SK-N-SH (cell line): ENCODE measurements at regions not wholly inside any gene's neighbourhood (a gene's known extent, or its start where the extent isn't known, plus 50 kb on each side); places are given as distances from the start of the nearest gene placed in this dataset.

ENCODE experiments used
- CTCF ChIA-PET: fragments of 300-600, 350-600 bp; formaldehyde crosslinking; extraction: SDS; loops from one replicate; lab custom pipeline; 2021; lab: Yijun Ruan, JAX
- POLR2A ChIA-PET: fragments of 350-600 bp; sonication (Branson Sonifier 250); formaldehyde crosslinking; extraction: SDS; loops from one replicate; lab custom pipeline; 2020; ENCODE audit warnings: antibody characterized with exemption, inconsistent platforms; lab: Yijun Ruan, JAX
- DNase-seq: peaks from one replicate; pipeline ENCODE4 v3.0.0; 2012
- H2AFZ ChIP-seq: fragments of 200-600 bp; sonication (generic); 2 replicates; pipeline ENCODE4 v1.8.1; 2016; ENCODE audit warnings: antibody characterized with exemption, mild to moderate bottlenecking, low read depth
- H3F3A ChIP-seq: fragments of 200-600 bp; sonication (generic); replicated peaks from 2 replicates; pipeline ENCODE3; 2016; ENCODE audit warnings: antibody characterized with exemption, mild to moderate bottlenecking; ENCODE audit not compliant: insufficient read depth
- H3K27ac ChIP-seq, 2 experiments: fragments of 200-500 bp in 1 of 2; fragments of 200-600 bp in 1 of 2; sonication (Bioruptor generic) in 1 of 2; sonication (generic), shearing (Covaris generic) in 1 of 2; 2 replicates each; pipeline versions ENCODE4 v1.5.1 to v1.6.1; 2014 to 2016; ENCODE audit warnings: low read depth in 2 of 2, inconsistent platforms in 1 of 2, low read length in 1 of 2, mild to moderate bottlenecking in 1 of 2, mixed read lengths in 1 of 2
- H3K27me3 ChIP-seq: fragments of 200-600 bp; sonication (generic), shearing (Covaris generic); 2 replicates; pipeline ENCODE4 v1.6.1; 2016; ENCODE audit warnings: mixed run types; ENCODE audit not compliant: insufficient read depth
- H3K36me3 ChIP-seq, 2 experiments: fragments of 200-500 bp in 1 of 2; fragments of 200-600 bp in 1 of 2; sonication (Bioruptor generic) in 1 of 2; sonication (generic) in 1 of 2; replicated peaks in 1 of 2; 2 replicates each; pipeline versions ENCODE3 to v1.5.1; 2014 to 2016; ENCODE audit warnings: low read length in 1 of 2, mild to moderate bottlenecking in 1 of 2; ENCODE audit not compliant: insufficient read depth in 2 of 2, control insufficient read depth in 1 of 2
- H3K4me1 ChIP-seq, 2 experiments: fragments of 200-500 bp in 1 of 2; fragments of 200-600 bp in 1 of 2; sonication (Bioruptor generic) in 1 of 2; sonication (generic), shearing (Covaris generic) in 1 of 2; 2 replicates each; pipeline versions ENCODE4 v1.5.1 to v1.6.1; 2014 to 2016; ENCODE audit warnings: low read depth in 1 of 2, low read length in 1 of 2, mixed run types in 1 of 2; ENCODE audit not compliant: insufficient read depth in 2 of 2, control insufficient read depth in 1 of 2
- H3K4me2 ChIP-seq: fragments of 200-600 bp; sonication (generic), shearing (Covaris generic); 2 replicates; pipeline ENCODE4 v1.6.1; 2017; ENCODE audit warnings: mixed run types
- H3K4me3 ChIP-seq, 2 experiments: fragments of 200-500 bp in 1 of 2; fragments of 200-600 bp in 1 of 2; sonication (Bioruptor generic) in 1 of 2; sonication (generic), shearing (Covaris generic) in 1 of 2; 2 replicates each; pipeline versions ENCODE4 v1.5.1 to v1.8.1; 2014 to 2016; ENCODE audit warnings: low read depth in 2 of 2, inconsistent platforms in 1 of 2, low read length in 1 of 2, mild to moderate bottlenecking in 1 of 2, mixed read lengths in 1 of 2, moderate library complexity in 1 of 2
- H3K79me2 ChIP-seq: fragments of 200-600 bp; sonication (generic); 2 replicates; pipeline ENCODE4 v1.8.1; 2017; ENCODE audit warnings: mild to moderate bottlenecking; ENCODE audit not compliant: insufficient read depth
- H3K9ac ChIP-seq: fragments of 200-600 bp; sonication (generic); 2 replicates; pipeline ENCODE4 v1.6.1; 2017; ENCODE audit warnings: mixed run types
- H3K9me2 ChIP-seq: fragments of 200-600 bp; sonication (generic); 2 replicates; pipeline ENCODE4 v1.6.1; 2017; ENCODE audit warnings: mixed run types
- H3K9me3 ChIP-seq: fragments of 200-600 bp; sonication (generic); 2 replicates; pipeline ENCODE4 v1.6.1; 2017; ENCODE audit warnings: mixed run types, mild to moderate bottlenecking, moderate library complexity
- H4K20me1 ChIP-seq: fragments of 200-600 bp; sonication (generic); 2 replicates; pipeline ENCODE4 v1.6.1; 2017; ENCODE audit warnings: mild to moderate bottlenecking, mixed run types; ENCODE audit not compliant: insufficient read depth
- ELF1 ChIP-seq: IDR thresholded peaks from 2 replicates; pipeline ENCODE4 v1.4.0; 2012
- EP300 ChIP-seq, 2 experiments: IDR thresholded peaks; 2 replicates each; pipeline versions ENCODE4 v1.4.0 to v1.6.1; 2012; ENCODE audit warnings: borderline replicate concordance in 1 of 2, low read depth in 1 of 2, low read length in 1 of 2
- FOSL2 ChIP-seq: IDR thresholded peaks from 2 replicates; pipeline ENCODE4 v1.4.0; 2012; ENCODE audit warnings: low read depth, mild to moderate bottlenecking, moderate library complexity, borderline replicate concordance
- FOXJ3 ChIP-seq: sonication (generic); formaldehyde crosslinking; IDR thresholded peaks from 2 replicates; pipeline ENCODE4 v1.5.1; 2020; ENCODE audit warnings: mild to moderate bottlenecking, missing genetic modification reagents
- FOXM1 ChIP-seq: IDR thresholded peaks from 2 replicates; pipeline ENCODE4 v1.4.0; 2012; ENCODE audit warnings: low read depth, mild to moderate bottlenecking
- GABPA ChIP-seq: IDR thresholded peaks from 2 replicates; pipeline ENCODE4 v1.4.0; 2012; ENCODE audit warnings: low read depth, mild to moderate bottlenecking
- GATA2 ChIP-seq: sonication (generic); formaldehyde crosslinking; IDR thresholded peaks from 2 replicates; pipeline ENCODE4 v1.5.0; 2020; ENCODE audit warnings: mild to moderate bottlenecking, missing genetic modification reagents
- JUND ChIP-seq: IDR thresholded peaks from 2 replicates; pipeline ENCODE4 v1.4.0; 2012
- MAX ChIP-seq: IDR thresholded peaks from 2 replicates; pipeline ENCODE4 v1.4.0; 2012; ENCODE audit warnings: low read depth
- MEF2A ChIP-seq: IDR thresholded peaks from 2 replicates; pipeline ENCODE4 v1.4.0; 2012; ENCODE audit warnings: low read depth, borderline replicate concordance
- MXI1 ChIP-seq: IDR thresholded peaks from 2 replicates; pipeline ENCODE4 v1.6.1; 2012; ENCODE audit warnings: mild to moderate bottlenecking, low read depth, low read length, improper control_type of control experiment
- NFIC ChIP-seq: IDR thresholded peaks from 2 replicates; pipeline ENCODE4 v1.4.0; 2012; ENCODE audit warnings: borderline replicate concordance
- POLR2AphosphoS5 ChIP-seq: IDR thresholded peaks from 2 replicates; pipeline ENCODE4 v1.6.1; 2012; ENCODE audit warnings: low read depth, low read length
- RAD21 ChIP-seq: IDR thresholded peaks from 2 replicates; pipeline ENCODE4 v1.6.1; 2012; ENCODE audit warnings: mild to moderate bottlenecking, low read length
- RFX5 ChIP-seq: IDR thresholded peaks from 2 replicates; pipeline ENCODE4 v1.6.1; 2012; ENCODE audit warnings: mild to moderate bottlenecking, improper control_type of control experiment, low read length
- SIN3A ChIP-seq: IDR thresholded peaks from 2 replicates; pipeline ENCODE4 v1.6.1; 2012; ENCODE audit warnings: low read depth, mild to moderate bottlenecking, low read length, moderate library complexity, borderline replicate concordance
- TAF1 ChIP-seq: IDR thresholded peaks from 2 replicates; pipeline ENCODE4 v1.6.1; 2012; ENCODE audit warnings: low read depth, mild to moderate bottlenecking, low read length, moderate library complexity, borderline replicate concordance
- TEAD4 ChIP-seq: IDR thresholded peaks from 2 replicates; pipeline ENCODE4 v1.4.0; 2012; ENCODE audit warnings: mild to moderate bottlenecking, borderline replicate concordance; ENCODE audit not compliant: insufficient read depth
- YY1 ChIP-seq: IDR thresholded peaks from 2 replicates; pipeline ENCODE4 v1.4.0; 2012; ENCODE audit warnings: low read depth, mild to moderate bottlenecking
- WGBS: methylation state at CpG from one replicate; pipeline ENCODE4 v1.1.6; 2017; ENCODE audit warnings: low lambda C conversion rate; 5-methylcytosine and 5-hydroxymethylcytosine counted together
- small RNA-seq, 7 experiments: library from RNA; depleted of rRNA; stranded (forward); fragments of <200 nt; gene quantifications; one replicate each; pipeline ENCODE3, GENCODE V24; 2012
- TF ChIP-seq, protein P1 (sequence below): IDR thresholded peaks from 2 replicates; pipeline ENCODE4; 2012
- TF ChIP-seq, protein P2 (sequence below): IDR thresholded peaks from 2 replicates; pipeline ENCODE4 v1.4.0; 2012; ENCODE audit warnings: low read depth, borderline replicate concordance

DNA sequence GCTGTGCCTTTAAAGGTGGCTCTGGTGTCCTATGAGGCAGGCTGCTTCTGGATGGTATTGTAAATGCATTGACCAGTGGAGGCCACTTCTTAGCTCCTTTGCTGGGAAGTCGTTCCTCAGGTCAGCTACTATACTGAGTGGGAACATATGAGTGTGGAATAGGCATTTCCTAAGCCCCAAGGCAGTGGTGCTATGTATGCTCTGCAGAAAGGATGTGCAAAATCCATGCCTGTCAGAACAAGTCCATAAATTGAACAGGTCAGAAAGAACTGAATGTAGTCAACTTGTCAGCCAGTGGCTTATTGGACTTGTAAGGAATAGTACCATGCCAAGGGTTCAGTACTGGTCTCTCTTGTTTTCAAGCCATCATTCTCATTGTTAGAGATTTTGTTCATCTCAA lies 216.4 kb downstream of the CDH10 start:
- TF ChIP-seq MAX (no peak), MEF2A (no peak), GABPA (no peak), NFIC (no peak), ELF1 (no peak), GATA2 (no peak), FOSL2 (no peak), TEAD4 (no peak), POLR2AphosphoS5 (no peak), JUND (no peak)
- TF ChIP-seq, protein P1, sequence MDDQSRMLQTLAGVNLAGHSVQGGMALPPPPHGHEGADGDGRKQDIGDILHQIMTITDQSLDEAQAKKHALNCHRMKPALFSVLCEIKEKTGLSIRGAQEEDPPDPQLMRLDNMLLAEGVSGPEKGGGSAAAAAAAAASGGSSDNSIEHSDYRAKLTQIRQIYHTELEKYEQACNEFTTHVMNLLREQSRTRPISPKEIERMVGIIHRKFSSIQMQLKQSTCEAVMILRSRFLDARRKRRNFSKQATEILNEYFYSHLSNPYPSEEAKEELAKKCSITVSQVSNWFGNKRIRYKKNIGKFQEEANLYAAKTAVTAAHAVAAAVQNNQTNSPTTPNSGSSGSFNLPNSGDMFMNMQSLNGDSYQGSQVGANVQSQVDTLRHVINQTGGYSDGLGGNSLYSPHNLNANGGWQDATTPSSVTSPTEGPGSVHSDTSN: no peak
- TF ChIP-seq, all 33 proteins: peak for 0
- Histone ChIP-seq H3K27ac (no peak overlapping the region), H3F3A (no peaks in the 10 kb centered on the region), H3K27me3 (no peaks in the 10 kb centered on the region), H3K4me1 (no peaks in the 10 kb centered on the region), H3K9me2 (no peaks in the 10 kb centered on the region), H4K20me1 (no peaks in the 10 kb centered on the region), H3K79me2 (no peaks in the 10 kb centered on the region), H3K9me3 (no peaks in the 10 kb centered on the region), H3K9ac (no peak overlapping the region), H2AFZ (no peak overlapping the region), H3K4me2 (no peak overlapping the region), H3K36me3 (no peaks in the 10 kb centered on the region), H3K4me3 (no peak overlapping the region)
- WGBS: 0% methylated on average over 1 of the region's 1 CpG
- CTCF ChIA-PET: no interaction called here
- POLR2A ChIA-PET: no interaction called here
- no peak for DNase-seq

- H3K4me3 ChIP-seq: no peak overlapping the region
- H3K27me3 ChIP-seq: no peaks in the 10 kb centered on the region
- no peaks in the 10 kb centered on the region for H3K9me2 ChIP-seq
- H2AFZ ChIP-seq: no peak overlapping the region
- no peaks in the 10 kb centered on the region for H4K20me1 ChIP-seq
- 25% methylated on average over 3 of the region's 3 CpGs for WGBS
- H3K4me2 ChIP-seq: no peak overlapping the region
- H3K27ac ChIP-seq: no peak overlapping the region
- no peak overlapping the region for H3K9ac ChIP-seq
- H3K36me3 ChIP-seq: no peaks in the 10 kb centered on the region
- no peaks in the 10 kb centered on the region for H3K79me2 ChIP-seq
- no peaks in the 10 kb centered on the region for H3K9me3 ChIP-seq
- DNase-seq: no peak
- ChIA-PET CTCF (no interaction called here), POLR2A (no interaction called here)
- H3F3A ChIP-seq: no peaks in the 10 kb centered on the region
- no peaks in the 10 kb centered on the region for H3K4me1 ChIP-seq
- TF ChIP-seq, protein P2, sequence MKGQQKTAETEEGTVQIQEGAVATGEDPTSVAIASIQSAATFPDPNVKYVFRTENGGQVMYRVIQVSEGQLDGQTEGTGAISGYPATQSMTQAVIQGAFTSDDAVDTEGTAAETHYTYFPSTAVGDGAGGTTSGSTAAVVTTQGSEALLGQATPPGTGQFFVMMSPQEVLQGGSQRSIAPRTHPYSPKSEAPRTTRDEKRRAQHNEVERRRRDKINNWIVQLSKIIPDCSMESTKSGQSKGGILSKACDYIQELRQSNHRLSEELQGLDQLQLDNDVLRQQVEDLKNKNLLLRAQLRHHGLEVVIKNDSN: no peak
- TF ChIP-seq POLR2AphosphoS5 (no peak), NFIC (no peak), ELF1 (no peak), YY1 (no peak), FOXM1 (no peak), SIN3A (no peak), FOXJ3 (CRISPR knock-in tag) (no peak), MXI1 (no peak), FOSL2 (no peak), RAD21 (no peak), EP300 (IDR thresholded peaks at IDR 0.05; ENCODE audit: borderline replicate concordance in 1 of 2, low read depth in 1 of 2, low read length in 1 of 2) (no peak), GATA2 (no peak), TAF1 (no peak), RFX5 (no peak)
- TF ChIP-seq, all 33 proteins: peak for 0
Observed at GRCh38 chr5:24433555-24433954, 211.2 kb downstream of the CDH10 start.

Small RNAs in the stretch of these regions (small RNA-seq; reads per million reads assigned to genes)
- 0 reads per million in 7 experiments for gene AC026784.1
- 0 reads per million in 7 experiments for gene RF00019
- gene RF00561: 0 reads per million in 7 experiments
